ENCODE measurements at regions not wholly inside any gene's neighbourhood (a gene's known extent, or its start where the extent isn't known, plus 50 kb on each side); places are given as distances from the start of the nearest gene placed in this dataset.
A peak's percentile ranks its signal among the peaks of the same experiment; 100 is the strongest.

GRCh38 chr17:77385750-77386501 lies 245.2 kb downstream of the SEC14L1 start (continued):
- TF ChIP-seq UBTF (CRISPR knock-in tag; IDR thresholded peaks at IDR 0.05) (no peak), EEA1 (CRISPR knock-in tag; IDR thresholded peaks at IDR 0.05; ENCODE audit: borderline replicate concordance) (peak; percentile 71; the same call in 1 of the 2 replicates), ZNF607 (CRISPR knock-in tag; IDR thresholded peaks at IDR 0.05; ENCODE audit: borderline replicate concordance) (no peak), GATA4 (IDR thresholded peaks at IDR 0.05; ENCODE audit: borderline replicate concordance, low read depth) (no peak), NAIF1 (CRISPR knock-in tag; IDR thresholded peaks at IDR 0.05; ENCODE audit: borderline replicate concordance) (no peak), USF2 (IDR thresholded peaks at IDR 0.05; ENCODE audit: low read depth, low read length) (0 out of 2 replicates have a peak, but pooled peaks have one; percentile 3), USF2 (CRISPR knock-in tag; IDR thresholded peaks at IDR 0.05; ENCODE audit: borderline replicate concordance) (no peak), FOXK2 (IDR thresholded peaks at IDR 0.05) (no peak), MBNL3 (CRISPR knock-in tag; conservative IDR thresholded peaks at IDR 0.05) (no peak), POLR2A (IDR thresholded peaks at IDR 0.05; ENCODE audit: insufficient read depth in 1 of 2, low read depth in 2 of 2, low read length in 2 of 2) (no peak)

All from HepG2 (cell line).